Sigmoid colon (tissue), 4 donors: ENCODE measurements at regions not wholly inside any gene's neighbourhood (a gene's known extent, or its start where the extent isn't known, plus 50 kb on each side); places are given as distances from the start of the nearest gene placed in this dataset.

Experiments
- EP300 ChIP-seq, 4 donors: sonication (generic); formaldehyde crosslinking; IDR thresholded peaks; one replicate each; pipeline ENCODE4 v1.6.1; 2017; ENCODE audit warnings: antibody characterized with exemption in 4 of 4
- POLR2A ChIP-seq, 2 donors: fragments of 450-650 bp; IDR thresholded peaks; one replicate each; pipeline ENCODE4 v1.6.1; 2016; ENCODE audit warnings: antibody characterized with exemption in 2 of 2, mild to moderate bottlenecking in 2 of 2, moderate library complexity in 2 of 2
- POLR2AphosphoS5 ChIP-seq, 4 donors: sonication (generic); formaldehyde crosslinking; IDR thresholded peaks; one replicate each; pipeline ENCODE4 v1.6.1; 2017; ENCODE audit warnings: antibody characterized with exemption in 4 of 4
- TF ChIP-seq, protein P1 (sequence below), 4 experiments: fragments of 450-650 bp in 3 of 4; fragments of 200-600 bp in 1 of 4; IDR thresholded peaks; one replicate each; pipeline ENCODE4 v1.5.1; 2016 to 2019; ENCODE audit warnings: antibody characterized with exemption in 4 of 4, mild to moderate bottlenecking in 3 of 4, moderate library complexity in 2 of 4

DNA sequence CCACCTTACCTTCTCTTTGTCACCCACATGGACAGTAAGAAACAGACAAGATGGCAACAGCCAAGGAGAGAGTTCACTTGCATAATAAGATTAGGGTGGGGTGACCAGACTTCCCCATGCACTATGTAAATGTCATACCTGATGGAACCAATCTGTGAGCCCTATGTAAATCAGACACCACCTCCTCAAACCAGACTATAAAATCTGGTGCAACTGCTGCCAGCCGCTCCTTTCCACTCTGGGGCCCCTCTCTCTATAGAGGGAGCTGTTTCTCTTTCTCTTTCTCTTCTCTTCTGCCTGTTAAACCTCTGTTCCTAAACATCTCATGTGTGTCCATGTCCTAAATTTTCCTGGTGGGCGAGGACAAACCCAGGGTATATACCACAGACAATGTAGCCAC is 405.5 kb upstream of the CNTN4 start:
- TF ChIP-seq POLR2AphosphoS5 (IDR thresholded peaks at IDR 0.05) (no peak), POLR2A (IDR thresholded peaks at IDR 0.05) (no peak), EP300 (IDR thresholded peaks at IDR 0.05) (no peak)
- TF ChIP-seq, protein P1, sequence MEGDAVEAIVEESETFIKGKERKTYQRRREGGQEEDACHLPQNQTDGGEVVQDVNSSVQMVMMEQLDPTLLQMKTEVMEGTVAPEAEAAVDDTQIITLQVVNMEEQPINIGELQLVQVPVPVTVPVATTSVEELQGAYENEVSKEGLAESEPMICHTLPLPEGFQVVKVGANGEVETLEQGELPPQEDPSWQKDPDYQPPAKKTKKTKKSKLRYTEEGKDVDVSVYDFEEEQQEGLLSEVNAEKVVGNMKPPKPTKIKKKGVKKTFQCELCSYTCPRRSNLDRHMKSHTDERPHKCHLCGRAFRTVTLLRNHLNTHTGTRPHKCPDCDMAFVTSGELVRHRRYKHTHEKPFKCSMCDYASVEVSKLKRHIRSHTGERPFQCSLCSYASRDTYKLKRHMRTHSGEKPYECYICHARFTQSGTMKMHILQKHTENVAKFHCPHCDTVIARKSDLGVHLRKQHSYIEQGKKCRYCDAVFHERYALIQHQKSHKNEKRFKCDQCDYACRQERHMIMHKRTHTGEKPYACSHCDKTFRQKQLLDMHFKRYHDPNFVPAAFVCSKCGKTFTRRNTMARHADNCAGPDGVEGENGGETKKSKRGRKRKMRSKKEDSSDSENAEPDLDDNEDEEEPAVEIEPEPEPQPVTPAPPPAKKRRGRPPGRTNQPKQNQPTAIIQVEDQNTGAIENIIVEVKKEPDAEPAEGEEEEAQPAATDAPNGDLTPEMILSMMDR (IDR thresholded peaks at IDR 0.05), result no peak
